HT-29 (cell line): ENCODE measurements at regions not wholly inside any gene's neighbourhood (a gene's known extent, or its start where the extent isn't known, plus 50 kb on each side); places are given as distances from the start of the nearest gene placed in this dataset.
A peak's percentile ranks its signal among the peaks of the same experiment; 100 is the strongest.

Source experiments
- DNase-seq: peaks from one replicate; pipeline ENCODE4 v3.0.0-alpha.2; 2015; ENCODE audit warnings: low spot score

- peak; percentile 39 for DNase-seq
Observed at GRCh38 chr9:6703898-6704639, 53.7 kb upstream of the KDM4C start.

GRCh38 chr9:6702707-6703106, 55.1 kb upstream of the KDM4C start:
- DNase-seq, result no peak

- DNase-seq, result no peak
Observed at GRCh38 chr9:6696178-6696577, 50.6 kb upstream of the GLDC start.

- DNase-seq, result no peak
Observed at GRCh38 chr9:6695121-6695814, 49.7 kb upstream of the GLDC start.
